ENCODE measurements at regions not wholly inside any gene's neighbourhood (a gene's known extent, or its start where the extent isn't known, plus 50 kb on each side); places are given as distances from the start of the nearest gene placed in this dataset.

DNA sequence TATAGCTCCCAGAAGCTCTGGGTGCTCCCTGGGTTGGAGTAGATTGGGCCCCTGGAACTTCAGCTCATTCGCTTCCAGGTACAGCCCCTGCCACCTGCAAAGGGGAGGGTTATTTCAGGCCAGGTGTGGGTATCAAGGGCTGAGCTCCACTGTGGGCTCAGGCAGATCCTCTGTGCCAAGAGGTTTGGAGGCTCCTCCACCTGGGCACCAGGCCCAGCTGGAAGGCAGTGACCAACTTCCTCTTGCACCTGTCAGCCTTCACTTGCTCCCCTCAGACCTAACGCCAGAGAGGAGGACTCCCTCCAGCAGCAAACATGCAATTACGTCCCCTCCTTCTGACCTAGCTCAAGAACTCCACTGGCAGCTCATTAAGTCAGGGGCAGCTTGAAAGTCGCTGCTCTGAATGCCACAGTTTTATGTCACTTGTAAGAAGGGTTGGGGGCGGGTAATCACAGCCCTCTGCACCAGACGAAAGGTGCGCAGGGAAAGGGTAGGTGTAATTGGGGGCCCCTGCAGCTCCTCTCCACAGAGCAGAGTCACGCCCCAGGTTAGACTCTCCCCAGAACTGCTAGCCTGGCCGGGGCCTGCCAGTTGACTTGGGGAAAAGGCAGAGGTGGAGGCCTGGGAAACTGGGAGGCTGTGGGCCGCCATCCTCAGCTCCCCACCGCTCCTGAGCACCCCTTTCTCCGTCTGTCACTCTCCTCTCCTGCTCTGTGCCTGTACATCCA is 125.0 kb upstream of the TMPRSS2 start:
- H3K4me3 ChIP-seq (ENCODE audit: low read depth, low read length) = no peak overlapping the region
- DNase-seq (ENCODE audit: low read depth) = no peak
- TF ChIP-seq, protein P1, sequence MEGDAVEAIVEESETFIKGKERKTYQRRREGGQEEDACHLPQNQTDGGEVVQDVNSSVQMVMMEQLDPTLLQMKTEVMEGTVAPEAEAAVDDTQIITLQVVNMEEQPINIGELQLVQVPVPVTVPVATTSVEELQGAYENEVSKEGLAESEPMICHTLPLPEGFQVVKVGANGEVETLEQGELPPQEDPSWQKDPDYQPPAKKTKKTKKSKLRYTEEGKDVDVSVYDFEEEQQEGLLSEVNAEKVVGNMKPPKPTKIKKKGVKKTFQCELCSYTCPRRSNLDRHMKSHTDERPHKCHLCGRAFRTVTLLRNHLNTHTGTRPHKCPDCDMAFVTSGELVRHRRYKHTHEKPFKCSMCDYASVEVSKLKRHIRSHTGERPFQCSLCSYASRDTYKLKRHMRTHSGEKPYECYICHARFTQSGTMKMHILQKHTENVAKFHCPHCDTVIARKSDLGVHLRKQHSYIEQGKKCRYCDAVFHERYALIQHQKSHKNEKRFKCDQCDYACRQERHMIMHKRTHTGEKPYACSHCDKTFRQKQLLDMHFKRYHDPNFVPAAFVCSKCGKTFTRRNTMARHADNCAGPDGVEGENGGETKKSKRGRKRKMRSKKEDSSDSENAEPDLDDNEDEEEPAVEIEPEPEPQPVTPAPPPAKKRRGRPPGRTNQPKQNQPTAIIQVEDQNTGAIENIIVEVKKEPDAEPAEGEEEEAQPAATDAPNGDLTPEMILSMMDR (IDR thresholded peaks at IDR 0.05; ENCODE audit: insufficient read depth, low read depth, low read length, missing control alignments) = no peak

DNA sequence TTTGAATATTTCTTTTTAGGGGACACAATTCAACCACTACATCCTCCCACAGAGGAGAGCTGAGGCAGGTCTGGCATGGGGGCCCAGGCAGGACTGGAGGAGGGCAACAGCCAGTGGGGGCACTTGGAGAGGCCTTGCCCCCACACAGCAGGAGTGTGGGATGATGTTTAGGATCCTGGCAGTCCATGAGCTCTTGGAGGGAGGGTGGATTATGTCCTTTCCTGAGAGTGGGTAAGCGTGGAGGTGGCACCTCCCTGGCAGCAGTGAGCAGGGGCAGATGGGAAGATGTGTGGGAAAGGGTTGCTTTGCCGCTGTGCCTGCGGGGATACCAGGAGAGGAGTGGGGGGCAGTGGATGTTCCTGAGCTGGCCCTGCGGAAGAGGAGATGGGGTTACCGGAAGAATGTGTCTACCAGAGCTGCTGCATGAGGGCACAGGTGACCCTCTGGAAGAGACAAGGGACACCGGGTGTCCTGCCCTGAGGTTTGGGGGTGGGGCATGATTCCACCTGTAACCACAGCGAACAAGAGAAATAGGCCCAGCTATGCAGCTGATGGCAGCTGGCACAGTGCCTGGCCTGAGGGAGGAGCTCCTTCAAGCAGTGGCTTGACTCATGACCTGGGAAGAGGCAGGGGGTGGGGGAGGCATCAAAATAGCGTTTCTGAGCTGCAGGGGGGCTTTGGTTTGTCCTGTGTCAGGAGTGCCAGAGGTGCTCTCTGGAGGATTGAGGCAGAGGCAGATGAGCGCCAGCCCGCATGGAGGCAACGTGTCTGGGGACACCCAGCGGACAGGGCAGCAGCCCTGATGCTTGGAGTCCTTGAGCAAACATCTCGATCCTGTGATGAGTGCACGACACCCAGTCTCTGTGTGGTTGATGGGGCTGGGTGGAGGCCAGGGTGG is 123.9 kb upstream of the TMPRSS2 start:
- TF ChIP-seq, protein P1 (IDR thresholded peaks at IDR 0.05; ENCODE audit: insufficient read depth, low read depth, low read length, missing control alignments) = no peak
- H3K4me3 ChIP-seq (ENCODE audit: low read depth, low read length) = no peak overlapping the region
- no peak for DNase-seq (ENCODE audit: low read depth)

DNA sequence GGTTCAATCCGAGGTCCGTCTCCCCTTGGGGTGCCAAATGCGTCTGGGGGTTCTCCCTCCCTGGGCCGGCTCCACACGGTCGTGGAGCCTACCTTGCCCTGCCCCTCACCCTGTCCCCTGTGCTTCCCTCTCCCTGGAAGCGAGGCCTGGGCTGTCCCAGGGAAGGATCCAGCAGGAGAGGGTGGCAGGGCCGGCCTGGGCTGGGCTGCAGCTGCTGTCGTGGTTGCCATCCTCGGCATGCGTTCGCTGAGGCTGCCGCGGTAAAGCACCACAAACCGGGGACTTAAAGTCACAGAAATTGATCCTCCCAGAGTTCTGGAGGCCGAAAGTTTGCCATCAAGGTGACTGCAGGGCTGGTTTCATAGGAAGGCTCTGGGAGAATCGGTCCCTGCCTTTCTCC is 123.0 kb upstream of the TMPRSS2 start:
- H3K4me3 ChIP-seq (ENCODE audit: low read depth, low read length) = no peak overlapping the region
- no peak for DNase-seq (ENCODE audit: low read depth)
- TF ChIP-seq, protein P1 (IDR thresholded peaks at IDR 0.05; ENCODE audit: insufficient read depth, low read depth, low read length, missing control alignments) = no peak

DNA sequence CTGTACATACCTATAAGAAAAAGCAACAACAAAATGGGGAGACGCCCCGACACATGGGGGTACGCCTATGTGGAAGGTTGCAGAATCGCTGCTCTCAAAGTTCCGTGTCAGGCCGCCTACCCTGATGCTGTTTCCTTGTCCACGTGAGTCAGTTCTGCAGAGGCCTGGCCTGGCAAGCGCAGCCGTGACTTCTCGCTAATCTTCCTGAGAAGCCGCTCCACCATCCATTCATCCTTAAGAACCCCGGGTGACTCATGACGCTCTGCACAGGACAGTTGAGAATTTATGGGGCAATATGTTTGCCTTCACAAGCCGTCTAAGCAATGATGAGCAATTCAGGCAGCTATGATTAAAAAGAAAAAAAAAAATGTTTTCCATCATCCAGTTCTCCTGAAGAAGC is 122.3 kb upstream of the TMPRSS2 start:
- TF ChIP-seq, protein P1 (IDR thresholded peaks at IDR 0.05; ENCODE audit: insufficient read depth, low read depth, low read length, missing control alignments) = no peak
- no peak for DNase-seq (ENCODE audit: low read depth)
- no peak overlapping the region for H3K4me3 ChIP-seq (ENCODE audit: low read depth, low read length)

DNA sequence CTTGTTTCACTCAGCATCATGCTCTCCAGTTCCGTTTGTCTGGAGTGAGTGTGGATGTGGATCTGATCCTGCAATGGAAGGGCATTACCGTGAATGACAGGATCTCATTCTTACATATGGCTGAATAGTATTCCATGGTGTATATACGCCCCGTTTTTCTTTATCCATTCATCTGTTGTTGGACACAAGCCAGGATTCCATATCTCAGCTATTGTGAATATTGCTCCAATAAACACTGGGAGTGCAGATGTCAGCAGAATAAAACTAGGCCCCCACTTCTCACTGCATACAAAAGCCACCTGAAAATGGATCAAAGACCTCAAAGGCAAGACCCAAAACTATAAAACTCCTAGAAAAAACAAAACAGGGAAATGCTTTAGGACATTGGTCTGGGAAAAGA is 120.3 kb upstream of the TMPRSS2 start:
- DNase-seq (ENCODE audit: low read depth) = no peak

DNA sequence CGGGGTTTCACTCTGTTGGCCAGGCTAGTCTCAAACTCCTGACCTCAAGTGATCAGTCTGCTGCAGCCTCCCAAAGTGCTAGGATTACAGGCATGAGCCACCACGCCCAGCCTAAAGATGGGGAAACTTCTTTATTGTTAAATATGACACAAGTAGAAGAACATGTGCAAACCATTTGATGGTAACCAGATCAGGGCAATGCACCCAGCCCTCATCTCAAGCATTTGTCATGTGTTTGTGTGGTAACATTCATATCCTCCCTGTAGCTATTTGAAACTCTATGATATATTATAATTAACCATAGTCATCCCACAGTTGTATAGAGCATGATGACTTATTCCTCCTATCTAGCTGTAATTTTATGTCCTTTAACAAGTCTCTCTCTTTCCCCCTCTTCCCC is 119.5 kb upstream of the TMPRSS2 start:
- no peak for DNase-seq (ENCODE audit: low read depth)
- no peak overlapping the region for H3K4me3 ChIP-seq (ENCODE audit: low read depth, low read length)
- TF ChIP-seq, protein P1 (IDR thresholded peaks at IDR 0.05; ENCODE audit: insufficient read depth, low read depth, low read length, missing control alignments) = no peak

More for the DNA sequence above, 120.3 kb upstream of the TMPRSS2 start:
- TF ChIP-seq, protein P1 (IDR thresholded peaks at IDR 0.05; ENCODE audit: insufficient read depth, low read depth, low read length, missing control alignments) = no peak
- no peak overlapping the region for H3K4me3 ChIP-seq (ENCODE audit: low read depth, low read length)

Measured in GM12865 (cell line).